GM18502 (cell line): ENCODE measurements at regions not wholly inside any gene's neighbourhood (a gene's known extent, or its start where the extent isn't known, plus 50 kb on each side); places are given as distances from the start of the nearest gene placed in this dataset.

Experiments
- ATAC-seq: cut with Tn5 transposase; IDR thresholded peaks from one replicate; pipeline ENCODE4 v1.9.1; 2021; ENCODE audit warnings: mild to moderate bottlenecking; ENCODE audit not compliant: unreplicated experiment, poor library complexity

- no peak for ATAC-seq
Observed at GRCh38 chr1:219293410-219293809, 119.7 kb downstream of the LYPLAL1 start.

- ATAC-seq: no peak
Observed at GRCh38 chr1:219292999-219293398, 119.3 kb downstream of the LYPLAL1 start.

- ATAC-seq: no peak
Observed at GRCh38 chr1:219292341-219292740, 118.7 kb downstream of the LYPLAL1 start.

- ATAC-seq: no peak
Observed at GRCh38 chr1:219289171-219289570, 115.5 kb downstream of the LYPLAL1 start.

GRCh38 chr1:219283541-219283940, 109.9 kb downstream of the LYPLAL1 start:
- ATAC-seq: no peak

- no peak for ATAC-seq
Observed at GRCh38 chr1:219281831-219282230, 108.2 kb downstream of the LYPLAL1 start.

GRCh38 chr1:219279017-219279770, 105.5 kb downstream of the LYPLAL1 start:
- ATAC-seq: no peak

GRCh38 chr1:219278288-219278687, 104.6 kb downstream of the LYPLAL1 start:
- no peak for ATAC-seq

- ATAC-seq: no peak
Observed at GRCh38 chr1:219277304-219278105, 103.8 kb downstream of the LYPLAL1 start.

- ATAC-seq: no peak
Observed at GRCh38 chr1:219276049-219276738, 102.5 kb downstream of the LYPLAL1 start.

GRCh38 chr1:219273088-219273686, 99.5 kb downstream of the LYPLAL1 start:
- ATAC-seq: no peak

- ATAC-seq: peak; percentile 50
Observed at GRCh38 chr1:219271818-219272535, 98.3 kb downstream of the LYPLAL1 start.

- ATAC-seq: no peak
Observed at GRCh38 chr1:219269171-219269570, 95.5 kb downstream of the LYPLAL1 start.

GRCh38 chr1:219266524-219266923, 92.8 kb downstream of the LYPLAL1 start:
- ATAC-seq: no peak

GRCh38 chr1:219265026-219265515, 91.4 kb downstream of the LYPLAL1 start:
- ATAC-seq: no peak

GRCh38 chr1:219264561-219264960, 90.9 kb downstream of the LYPLAL1 start:
- no peak for ATAC-seq
